NCI-H82 treated with DMSO at 0.1 percent for 48 hours (cell line): ENCODE measurements at regions not wholly inside any gene's neighbourhood (a gene's known extent, or its start where the extent isn't known, plus 50 kb on each side); places are given as distances from the start of the nearest gene placed in this dataset.

Experiments
- DNase-seq: peaks from one replicate; lab custom pipeline; 2025; ENCODE audit not compliant: unreplicated experiment; lab: John Stamatoyannopoulos, UW

GRCh38 chr10:107616031-107616430, 451.5 kb upstream of the SORCS1 start:
- no peak for DNase-seq

- DNase-seq: no peak
Measured at GRCh38 chr10:107614939-107615685, 450.6 kb upstream of the SORCS1 start.

GRCh38 chr10:107611115-107611514, 446.6 kb upstream of the SORCS1 start:
- DNase-seq: no peak

GRCh38 chr10:107589081-107589480, 424.6 kb upstream of the SORCS1 start:
- DNase-seq: no peak

- DNase-seq: no peak
Measured at GRCh38 chr10:107585630-107586029, 421.1 kb upstream of the SORCS1 start.

GRCh38 chr10:107583974-107584373, 419.5 kb upstream of the SORCS1 start:
- no peak for DNase-seq

- DNase-seq: no peak
Measured at GRCh38 chr10:107579970-107580369, 415.5 kb upstream of the SORCS1 start.

GRCh38 chr10:107577221-107577620, 412.7 kb upstream of the SORCS1 start:
- DNase-seq: no peak

- peak; percentile 10 for DNase-seq
Measured at GRCh38 chr10:107576746-107577145, 412.2 kb upstream of the SORCS1 start.

- no peak for DNase-seq
Measured at GRCh38 chr10:107565014-107565413, 400.5 kb upstream of the SORCS1 start.

- no peak for DNase-seq
Measured at GRCh38 chr10:107561136-107561650, 396.7 kb upstream of the SORCS1 start.

GRCh38 chr10:107557916-107558315, 393.4 kb upstream of the SORCS1 start:
- DNase-seq: no peak

GRCh38 chr10:107554333-107554732, 389.8 kb upstream of the SORCS1 start:
- DNase-seq: no peak

GRCh38 chr10:107553470-107553869, 389.0 kb upstream of the SORCS1 start:
- DNase-seq: no peak

- DNase-seq: no peak
Measured at GRCh38 chr10:107552963-107553362, 388.5 kb upstream of the SORCS1 start.

GRCh38 chr10:107548301-107548700, 383.8 kb upstream of the SORCS1 start:
- no peak for DNase-seq

- no peak for DNase-seq
Measured at GRCh38 chr10:107546986-107547385, 382.5 kb upstream of the SORCS1 start.

GRCh38 chr10:107546284-107546683, 381.8 kb upstream of the SORCS1 start:
- DNase-seq: no peak

- no peak for DNase-seq
Measured at GRCh38 chr10:107545717-107546116, 381.2 kb upstream of the SORCS1 start.

GRCh38 chr10:107544706-107545520, 380.4 kb upstream of the SORCS1 start:
- no peak for DNase-seq

- DNase-seq: no peak
Measured at GRCh38 chr10:107542607-107543006, 378.1 kb upstream of the SORCS1 start.

GRCh38 chr10:107542016-107542415, 377.5 kb upstream of the SORCS1 start:
- no peak for DNase-seq
